B cell (primary cell): ENCODE measurements at regions not wholly inside any gene's neighbourhood (a gene's known extent, or its start where the extent isn't known, plus 50 kb on each side); places are given as distances from the start of the nearest gene placed in this dataset.

ENCODE experiments used
- ATAC-seq: fragments of 200-7000 bp; cut with Tn5 transposase; one replicate; pipeline ENCODE4 v1.10.0; 2021; ENCODE audit warnings: low read depth, mild to moderate bottlenecking, moderate number of reproducible peaks, moderate library complexity
- CTCF ChIA-PET: fragments of 350-600 bp; sonication (Branson Sonifier 250); formaldehyde crosslinking; loops from one replicate; lab custom pipeline; 2021; ENCODE audit warnings: antibody characterized with exemption, inconsistent platforms; lab: Charles Lee
- POLR2A ChIA-PET: fragments of 350-600 bp; sonication (Branson Sonifier 250); formaldehyde crosslinking; loops from one replicate; lab custom pipeline; 2021; ENCODE audit warnings: antibody characterized with exemption; lab: Charles Lee
- DNase-seq: peaks from one replicate; pipeline ENCODE4 v3.0.0; 2013
- H2AFZ ChIP-seq: 2 replicates; pipeline ENCODE4 v1.6.1; 2012; ENCODE audit warnings: mild to moderate bottlenecking, low read depth, low read length; ENCODE audit not compliant: insufficient read depth, poor library complexity, severe bottlenecking
- H3K27ac ChIP-seq, 2 donors: 1 replicate in 1 of 2; 2 replicates in 1 of 2; pipeline ENCODE4 v1.5.1; 2012 to 2013; ENCODE audit warnings: low read length in 2 of 2, mild to moderate bottlenecking in 2 of 2, moderate library complexity in 1 of 2
- H3K27me3 ChIP-seq, 4 experiments: fragments of 200-600 bp in 1 of 4; sonication (generic) in 1 of 4; replicated peaks in 1 of 4; 1 replicate in 2 of 4; 2 replicates in 2 of 4; pipeline versions ENCODE4 v1.6.1 to v1.7.0; 2013 to 2016; ENCODE audit warnings: low read length in 3 of 4, mild to moderate bottlenecking in 2 of 4, mixed read lengths in 1 of 4, moderate library complexity in 1 of 4; ENCODE audit not compliant: insufficient read depth in 4 of 4, control insufficient read depth in 3 of 4; ENCODE audit errors: control extremely low read depth in 1 of 4
- H3K36me3 ChIP-seq, 2 experiments: replicated peaks in 1 of 2; 1 replicate in 1 of 2; 2 replicates in 1 of 2; pipeline versions ENCODE4 v1.6.1 to v1.7.1; 2013; ENCODE audit warnings: low read length in 1 of 2; ENCODE audit not compliant: insufficient read depth in 2 of 2, control insufficient read depth in 1 of 2; ENCODE audit errors: control extremely low read depth in 1 of 2, extremely low read depth in 1 of 2
- H3K4me1 ChIP-seq, 2 donors: fragments of 200-600 bp in 1 of 2; sonication (generic) in 1 of 2; 1 replicate in 1 of 2; 2 replicates in 1 of 2; pipeline versions ENCODE4 v1.5.1 to v1.6.1; 2013 to 2017; ENCODE audit warnings: low read length in 2 of 2; ENCODE audit not compliant: control insufficient read depth in 2 of 2, insufficient read depth in 2 of 2
- H3K4me2 ChIP-seq: replicated peaks from 2 replicates; pipeline ENCODE3; 2012; ENCODE audit warnings: mild to moderate bottlenecking, low read depth, low read length; ENCODE audit not compliant: poor library complexity, severe bottlenecking
- H3K4me3 ChIP-seq, 5 experiments: fragments of 200-600 bp in 1 of 5; sonication (generic) in 1 of 5; 1 replicate in 3 of 5; 2 replicates in 2 of 5; pipeline versions ENCODE4 v1.5.1 to v1.7.0; 2011 to 2016; ENCODE audit warnings: low read length in 4 of 5, mild to moderate bottlenecking in 4 of 5, low read depth in 2 of 5, control low read depth in 1 of 5, moderate library complexity in 1 of 5; ENCODE audit not compliant: insufficient read depth in 1 of 5; ENCODE audit errors: control extremely low read depth in 1 of 5, extremely low read depth in 1 of 5
- H3K79me2 ChIP-seq: fragments of 200-600 bp; sonication (generic); one replicate; pipeline ENCODE4 v1.6.0; 2016; ENCODE audit warnings: low read length; ENCODE audit not compliant: control insufficient read depth, insufficient read depth
- H3K9ac ChIP-seq: fragments of 200-600 bp; sonication (generic); 2 replicates; pipeline ENCODE4 v1.6.1; 2017; ENCODE audit warnings: mild to moderate bottlenecking, low read length, moderate library complexity
- H3K9me3 ChIP-seq, 3 donors: one replicate each; pipeline versions ENCODE4 v1.6.1 to v1.7.1; 2013; ENCODE audit warnings: low read length in 2 of 3; ENCODE audit not compliant: control insufficient read depth in 2 of 3, insufficient read depth in 1 of 3; ENCODE audit errors: control extremely low read depth in 1 of 3
- H4K20me1 ChIP-seq: 2 replicates; pipeline ENCODE4 v1.6.0; 2012; ENCODE audit warnings: mild to moderate bottlenecking, low read length; ENCODE audit not compliant: insufficient read depth, control insufficient read depth, poor library complexity, severe bottlenecking
- H3K27ac Mint-ChIP-seq: one replicate; pipeline ENCODE4 v1.8.0; 2021; ENCODE audit warnings: mixed read lengths
- H3K27me3 Mint-ChIP-seq: one replicate; pipeline ENCODE4 v1.8.0; 2021; ENCODE audit warnings: mixed read lengths
- H3K4me1 Mint-ChIP-seq: one replicate; pipeline ENCODE4 v1.8.0; 2021; ENCODE audit warnings: mixed read lengths
- H3K4me3 Mint-ChIP-seq: one replicate; pipeline ENCODE4 v1.8.0; 2021; ENCODE audit warnings: mixed read lengths
- H3K9me3 Mint-ChIP-seq: one replicate; pipeline ENCODE4 v1.8.0; 2022; ENCODE audit warnings: mixed read lengths; ENCODE audit not compliant: insufficient read depth
- EZH2 ChIP-seq: IDR thresholded peaks from 2 replicates; pipeline ENCODE4 v1.6.1; 2012; ENCODE audit warnings: borderline replicate concordance, low read depth, mild to moderate bottlenecking, moderate library complexity, low read length; ENCODE audit not compliant: insufficient read depth, poor library complexity, severe bottlenecking
- WGBS: methylation state at CpG from one replicate; pipeline ENCODE4 v1.1.5; 2013; ENCODE audit warnings: missing lambda C conversion rate; ENCODE audit not compliant: insufficient coverage; 5-methylcytosine and 5-hydroxymethylcytosine counted together
- intact Hi-C: fragments of 100-400 bp; cut with micrococcal nuclease; formaldehyde crosslinking; loops from one replicate; pipeline ENCODE4 v1.10.0; 2022
- TF ChIP-seq, protein P1 (sequence below): fragments of 200-600 bp; IDR thresholded peaks from one replicate; pipeline ENCODE4 v1.8.0; 2022; ENCODE audit warnings: antibody characterized with exemption, mild to moderate bottlenecking

DNA sequence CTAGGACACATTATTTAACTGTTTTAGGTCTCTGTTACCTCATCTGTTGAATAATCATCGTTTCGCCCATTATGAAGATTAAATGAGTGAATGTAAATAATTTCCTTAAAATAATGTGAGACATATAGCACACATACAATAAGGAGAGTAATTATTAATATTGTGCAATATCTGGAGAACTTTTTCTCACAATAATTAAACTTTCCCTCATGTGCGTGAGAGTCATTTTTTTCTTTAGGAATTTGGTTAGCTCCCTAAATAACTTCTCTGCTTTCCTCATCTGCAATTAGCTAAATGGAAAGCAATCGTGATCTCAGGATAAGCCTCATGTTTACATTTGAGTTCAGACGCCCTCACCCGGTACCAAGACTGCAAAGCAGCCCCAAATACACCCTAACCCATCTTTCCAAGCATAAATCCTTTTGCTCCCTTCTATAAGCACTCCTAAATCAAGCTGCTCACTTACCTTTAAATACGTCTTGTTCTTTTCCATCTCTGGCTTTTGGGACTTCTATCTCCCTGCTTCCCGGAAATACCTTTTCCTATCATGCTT, 78.8 kb downstream of the MZT1 start:
- Histone ChIP-seq H3K27me3 (no peaks in the 10 kb centered on the region), H3K9ac (no peak overlapping the region), H3K27ac (no peak overlapping the region), H2AFZ (no peak overlapping the region), H3K36me3 (no peaks in the 10 kb centered on the region), H3K4me1 (no peaks in the 10 kb centered on the region), H3K4me3 (no peak overlapping the region), H3K4me2 (no peak overlapping the region), H3K79me2 (no peaks in the 10 kb centered on the region), H4K20me1 (no peaks in the 10 kb centered on the region), H3K9me3 (no peaks in the 10 kb centered on the region)
- no peaks in the 10 kb centered on the region for H3K4me1 Mint-ChIP-seq
- ATAC-seq, result no peak
- no peak for DNase-seq
- ChIA-PET CTCF (no interaction called here), POLR2A (no interaction called here)
- WGBS, result 92% methylated on average over 6 of the region's 8 CpGs
- H3K27ac Mint-ChIP-seq, result no peak overlapping the region
- H3K9me3 Mint-ChIP-seq, result no peaks in the 10 kb centered on the region
- TF ChIP-seq, protein P1, sequence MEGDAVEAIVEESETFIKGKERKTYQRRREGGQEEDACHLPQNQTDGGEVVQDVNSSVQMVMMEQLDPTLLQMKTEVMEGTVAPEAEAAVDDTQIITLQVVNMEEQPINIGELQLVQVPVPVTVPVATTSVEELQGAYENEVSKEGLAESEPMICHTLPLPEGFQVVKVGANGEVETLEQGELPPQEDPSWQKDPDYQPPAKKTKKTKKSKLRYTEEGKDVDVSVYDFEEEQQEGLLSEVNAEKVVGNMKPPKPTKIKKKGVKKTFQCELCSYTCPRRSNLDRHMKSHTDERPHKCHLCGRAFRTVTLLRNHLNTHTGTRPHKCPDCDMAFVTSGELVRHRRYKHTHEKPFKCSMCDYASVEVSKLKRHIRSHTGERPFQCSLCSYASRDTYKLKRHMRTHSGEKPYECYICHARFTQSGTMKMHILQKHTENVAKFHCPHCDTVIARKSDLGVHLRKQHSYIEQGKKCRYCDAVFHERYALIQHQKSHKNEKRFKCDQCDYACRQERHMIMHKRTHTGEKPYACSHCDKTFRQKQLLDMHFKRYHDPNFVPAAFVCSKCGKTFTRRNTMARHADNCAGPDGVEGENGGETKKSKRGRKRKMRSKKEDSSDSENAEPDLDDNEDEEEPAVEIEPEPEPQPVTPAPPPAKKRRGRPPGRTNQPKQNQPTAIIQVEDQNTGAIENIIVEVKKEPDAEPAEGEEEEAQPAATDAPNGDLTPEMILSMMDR, result no peak
- no peak for TF ChIP-seq EZH2
- peaks cover 9% of the 10 kb centered on the region for H3K27me3 Mint-ChIP-seq
- no peak overlapping the region for H3K4me3 Mint-ChIP-seq
- intact Hi-C loops, result no loop called here

DNA sequence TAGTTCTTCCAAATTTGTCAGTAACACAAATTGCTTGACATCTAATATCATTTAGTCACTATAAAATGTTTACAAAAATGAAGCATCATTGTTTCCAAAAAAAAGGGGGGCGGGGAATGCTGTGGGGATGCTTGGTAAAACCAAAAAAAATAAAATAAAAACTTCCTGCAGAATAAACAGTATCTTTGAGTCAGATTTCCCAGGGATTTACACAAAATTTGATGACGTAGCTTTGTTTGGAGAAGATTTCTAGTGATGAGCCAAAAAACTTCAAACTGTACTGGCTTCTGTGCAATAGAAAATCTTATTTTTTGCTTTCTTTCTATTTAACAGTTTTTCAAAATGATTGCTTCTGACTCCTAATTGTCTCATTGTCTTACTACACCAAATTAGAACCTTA, 80.0 kb downstream of the MZT1 start:
- Histone ChIP-seq H3K27me3 (no peaks in the 10 kb centered on the region), H3K9me3 (no peaks in the 10 kb centered on the region), H4K20me1 (no peaks in the 10 kb centered on the region), H3K9ac (no peak overlapping the region), H3K79me2 (no peaks in the 10 kb centered on the region), H3K36me3 (no peaks in the 10 kb centered on the region), H3K27ac (no peak overlapping the region), H3K4me3 (no peak overlapping the region), H3K4me2 (no peak overlapping the region), H2AFZ (no peak overlapping the region), H3K4me1 (no peaks in the 10 kb centered on the region)
- POLR2A ChIA-PET, result no interaction called here
- CTCF ChIA-PET, result no interaction called here
- no CpG with 5 or more reads among the region's 2 CpGs for WGBS
- TF ChIP-seq EZH2, result no peak
- TF ChIP-seq, protein P1, result no peak
- intact Hi-C loops, result no loop called here
- Mint-ChIP-seq H3K9me3 (no peaks in the 10 kb centered on the region), H3K4me3 (no peak overlapping the region), H3K27ac (no peak overlapping the region), H3K4me1 (no peaks in the 10 kb centered on the region), H3K27me3 (peaks cover 9% of the 10 kb centered on the region)
- DNase-seq (no peak), ATAC-seq (no peak)
